GM21737 (cell line): ENCODE measurements at regions not wholly inside any gene's neighbourhood (a gene's known extent, or its start where the extent isn't known, plus 50 kb on each side); places are given as distances from the start of the nearest gene placed in this dataset.
"Not testable (repeated sequence)": the region's sequence is repeated elsewhere in the genome, so short reads cannot be mapped to it uniquely, and the experiment has no call there.

Experiments used
- ATAC-seq: cut with Tn5 transposase; IDR thresholded peaks from one replicate; pipeline ENCODE4 v1.9.1; 2021; ENCODE audit warnings: mild to moderate bottlenecking, moderate library complexity; ENCODE audit not compliant: unreplicated experiment

DNA sequence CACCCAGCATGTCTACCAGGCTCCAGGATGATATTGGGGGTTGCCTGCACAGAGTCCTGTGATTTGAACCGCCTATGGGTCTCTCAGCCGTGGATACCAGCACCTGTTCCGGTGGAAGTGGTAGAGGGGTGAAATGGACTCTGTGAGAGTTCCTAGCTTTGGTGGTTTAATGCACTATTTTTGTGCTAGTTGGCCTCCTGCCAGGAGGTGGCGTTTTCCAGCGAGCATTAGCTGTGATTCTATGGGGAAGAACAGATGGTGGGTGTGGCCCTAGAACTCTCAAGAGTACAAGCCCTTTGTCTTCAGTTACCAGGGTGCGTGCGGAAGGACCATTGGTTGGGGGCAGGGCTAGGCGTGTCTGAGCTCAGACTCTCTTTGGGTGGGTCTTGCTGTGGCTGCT, 316.9 kb upstream of the AMOT start:
- ATAC-seq, result no peak

DNA sequence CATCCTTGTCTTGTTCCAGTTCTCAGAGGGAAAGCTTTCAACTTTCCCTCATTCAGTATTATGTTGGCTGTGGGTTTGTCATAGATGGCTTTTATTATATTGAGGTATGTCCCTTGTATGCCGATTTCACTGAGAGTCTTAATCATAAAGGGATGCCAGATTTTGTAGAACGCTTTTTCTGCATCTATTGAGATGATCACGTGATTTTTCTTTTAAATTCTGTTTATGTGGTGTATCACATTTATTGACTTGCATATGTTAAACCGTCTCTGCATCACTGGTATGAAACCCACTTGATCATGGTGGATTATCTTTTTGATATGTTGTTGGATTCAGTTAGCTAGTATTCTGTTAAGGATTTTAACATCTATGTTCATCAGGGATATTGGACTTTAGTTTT, 313.7 kb upstream of the AMOT start:
- not testable (repeated sequence) for ATAC-seq

DNA sequence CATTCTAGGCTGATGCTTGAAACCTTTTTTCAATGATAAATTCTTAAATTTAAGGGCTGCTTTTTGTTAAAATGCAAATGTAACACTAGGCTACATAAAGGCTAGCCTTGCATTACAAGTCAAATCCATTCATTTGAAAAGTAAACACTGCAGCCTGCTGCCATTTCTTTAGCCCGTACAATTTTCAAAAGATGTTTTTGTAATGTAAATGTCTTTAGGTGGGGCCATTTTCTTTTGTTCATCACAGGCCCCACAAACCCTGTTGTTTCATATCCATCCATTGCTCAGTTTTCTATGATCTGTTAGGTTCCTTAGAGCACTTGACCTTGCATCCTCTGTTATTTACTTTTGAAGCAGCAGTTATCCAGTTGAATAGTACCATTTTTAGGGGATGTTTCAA, 296.2 kb upstream of the AMOT start:
- no peak for ATAC-seq

DNA sequence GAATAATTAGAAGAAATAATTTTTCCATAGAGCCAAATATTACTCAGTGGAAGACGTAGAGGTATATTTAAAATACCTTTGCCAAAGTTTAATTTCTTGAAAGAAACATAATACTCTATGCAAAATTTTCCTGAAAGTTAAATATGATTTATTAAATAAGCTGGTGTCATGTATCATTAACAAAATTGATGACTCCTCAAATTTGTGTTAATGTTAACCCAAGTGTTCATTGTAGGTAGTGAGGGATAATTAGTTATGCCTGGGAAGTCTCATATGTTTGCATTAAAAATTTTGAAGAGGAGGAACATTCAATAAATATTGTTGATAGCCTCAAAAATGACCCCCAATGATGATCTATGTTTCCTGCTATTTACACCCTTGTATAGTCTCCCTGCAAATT, 292.7 kb upstream of the AMOT start:
- ATAC-seq, result no peak

DNA sequence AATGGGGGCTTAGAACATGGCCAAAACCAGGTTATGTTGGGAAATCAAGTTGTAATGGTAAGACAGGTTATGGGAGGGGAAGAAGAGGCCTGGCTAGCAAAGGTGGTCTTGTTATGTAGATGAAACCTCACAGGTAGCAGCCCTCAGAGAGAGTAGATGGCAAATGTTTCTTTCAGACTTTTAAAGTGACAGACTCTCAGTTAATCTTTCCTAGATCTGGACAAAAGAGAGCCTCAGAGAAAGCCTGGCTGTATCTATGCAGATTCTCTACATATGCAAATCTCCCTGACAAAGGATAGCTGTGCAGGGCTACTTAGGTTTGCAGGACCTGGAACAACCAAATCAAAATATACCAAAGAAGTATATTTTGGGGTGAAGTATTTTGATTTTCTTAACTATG, 284.1 kb upstream of the AMOT start:
- no peak for ATAC-seq

DNA sequence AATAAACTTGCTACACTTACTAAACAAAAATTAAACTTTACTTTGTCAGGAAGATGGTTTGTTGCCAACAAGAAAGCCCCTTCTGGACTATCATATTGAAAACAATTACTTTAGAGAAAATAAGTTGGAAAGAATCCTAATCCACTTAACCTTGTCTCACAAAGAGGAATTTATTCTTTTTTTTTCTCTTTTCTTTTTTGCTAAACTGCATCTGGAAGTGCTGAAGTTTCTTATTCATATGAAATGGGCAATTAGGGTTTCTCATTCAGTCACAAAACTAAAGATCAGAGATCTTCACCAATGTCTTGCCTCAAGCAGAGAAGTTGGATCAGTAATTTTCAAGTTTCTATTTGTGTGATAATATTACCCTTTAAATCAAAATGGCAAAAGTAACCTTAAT, 234.9 kb upstream of the AMOT start:
- no peak for ATAC-seq

DNA sequence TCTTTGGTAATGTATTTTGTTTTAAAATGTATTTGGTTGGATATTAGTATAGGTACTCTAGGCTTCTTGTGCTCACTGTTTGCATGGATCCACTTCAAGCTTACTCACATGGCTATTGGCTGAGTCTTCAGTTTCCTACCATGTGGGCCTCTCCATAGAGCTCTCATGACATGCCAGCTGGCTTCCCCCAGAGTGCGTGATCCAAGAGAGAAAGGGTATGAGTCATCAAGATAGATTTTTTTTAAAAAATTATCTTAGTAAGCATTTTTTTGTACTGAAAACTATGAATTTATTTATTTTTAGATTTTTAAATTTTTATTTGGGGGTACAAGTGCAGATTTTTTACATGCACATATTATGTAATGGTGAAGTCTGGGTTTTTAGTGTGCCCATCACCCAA, 219.1 kb upstream of the AMOT start:
- no peak for ATAC-seq

DNA sequence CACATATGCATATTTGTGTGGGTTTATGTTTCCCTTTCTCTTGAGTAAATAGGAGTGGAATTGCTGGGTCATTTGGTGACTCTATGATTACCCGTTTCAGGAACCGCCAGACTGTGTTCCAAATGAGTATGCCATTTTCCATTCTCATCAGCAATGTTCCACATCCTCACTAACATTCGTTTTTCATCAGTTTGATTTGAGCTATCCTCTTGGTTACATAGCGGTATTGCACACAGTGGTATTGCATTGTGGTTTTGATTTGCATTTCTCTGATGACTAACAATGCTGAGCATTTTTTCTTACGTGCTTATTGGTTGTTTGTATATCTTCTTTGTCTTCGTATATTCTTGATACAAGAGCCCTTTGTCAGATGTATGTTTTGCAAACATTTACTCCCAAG, 218.0 kb upstream of the AMOT start:
- ATAC-seq, result no peak

DNA sequence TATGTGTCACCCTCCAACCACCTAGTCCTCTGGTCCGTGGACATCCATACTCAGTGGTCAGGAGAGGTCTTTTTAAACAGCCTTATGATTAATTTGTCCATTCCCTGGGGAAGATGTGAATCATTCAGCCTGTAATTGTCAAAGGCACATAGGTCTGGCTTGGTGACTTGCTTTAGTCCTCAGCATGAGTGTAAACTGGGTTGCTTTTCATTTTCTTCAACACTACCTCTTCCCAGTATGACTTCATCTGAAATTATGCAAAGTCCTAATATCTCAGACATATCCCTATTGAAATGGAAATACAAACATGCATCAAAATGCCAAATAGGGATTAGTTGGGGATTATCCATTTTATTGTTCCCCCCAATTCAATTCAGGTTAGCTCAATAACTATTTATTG, 208.3 kb upstream of the AMOT start:
- ATAC-seq, result no peak

DNA sequence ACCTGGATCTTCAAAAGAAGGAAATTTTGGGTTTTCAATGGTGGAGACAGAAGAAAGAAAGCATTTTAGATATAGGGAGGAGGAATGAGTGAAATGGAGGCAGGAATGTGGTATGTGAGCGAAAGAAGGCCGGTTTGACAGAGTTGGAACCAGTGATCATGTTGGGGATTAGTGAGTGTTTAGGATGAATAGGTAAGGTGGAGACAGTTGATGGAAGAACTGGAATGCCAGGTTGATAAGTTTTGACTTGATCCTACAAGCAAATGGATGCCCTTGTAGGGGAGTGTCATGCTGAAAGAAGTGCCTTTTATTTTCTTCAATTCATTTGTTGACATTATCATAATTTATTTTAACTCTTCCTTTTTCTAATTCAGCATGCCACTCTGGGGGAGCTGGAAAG, 207.8 kb upstream of the AMOT start:
- ATAC-seq, result no peak

DNA sequence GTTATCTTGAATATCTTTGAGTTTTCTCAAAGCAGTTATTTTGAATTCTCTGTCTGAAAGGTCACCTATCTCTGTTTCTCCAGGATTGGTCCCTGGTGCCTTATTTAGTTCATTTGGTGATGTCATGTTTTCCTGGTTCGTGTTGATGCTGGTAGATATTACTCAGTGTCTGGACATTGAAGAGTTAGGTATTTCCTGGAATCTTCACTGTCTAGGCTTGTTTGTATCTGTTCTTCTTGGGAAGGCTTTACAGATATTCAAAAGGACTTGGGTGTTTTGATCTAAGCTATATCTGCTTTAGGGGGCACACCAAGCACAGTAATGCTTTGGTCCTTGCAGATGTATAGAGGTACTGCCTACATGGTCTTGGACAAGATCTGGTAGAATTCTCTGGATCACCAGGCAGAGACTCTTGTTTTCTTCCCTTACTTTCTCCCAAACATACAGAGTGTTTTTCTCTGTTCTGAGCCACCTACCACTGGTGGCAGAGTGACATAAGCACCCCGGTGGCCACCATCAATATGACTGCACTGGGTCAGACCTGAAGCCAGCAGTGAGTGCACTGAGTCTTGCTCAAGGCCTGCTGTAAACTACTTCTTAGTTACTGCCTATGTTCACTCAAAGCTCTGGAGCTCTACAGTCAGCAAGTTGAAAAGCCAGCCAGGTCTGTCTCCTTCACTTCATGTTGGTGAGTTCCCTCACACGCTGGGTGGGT, 193.5 kb upstream of the AMOT start:
- no peak for ATAC-seq

DNA sequence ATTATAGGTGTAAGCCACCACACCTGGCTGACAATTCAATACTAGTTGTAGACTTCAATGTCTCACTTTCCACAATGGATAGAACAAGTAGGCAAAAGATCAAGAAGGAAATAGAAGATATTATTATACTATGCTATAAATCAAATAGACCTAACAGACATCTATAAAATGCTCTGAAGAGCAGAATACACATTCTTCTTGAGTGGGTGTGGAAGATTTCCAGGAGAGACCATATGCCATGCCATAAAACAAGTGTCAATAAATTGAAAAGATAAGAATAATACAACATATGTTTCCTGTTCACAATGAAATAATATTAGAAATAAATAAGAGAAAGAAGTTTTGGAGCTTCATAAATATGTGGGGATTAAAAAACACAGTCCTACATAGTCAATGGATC, 179.3 kb upstream of the AMOT start:
- no peak for ATAC-seq

DNA sequence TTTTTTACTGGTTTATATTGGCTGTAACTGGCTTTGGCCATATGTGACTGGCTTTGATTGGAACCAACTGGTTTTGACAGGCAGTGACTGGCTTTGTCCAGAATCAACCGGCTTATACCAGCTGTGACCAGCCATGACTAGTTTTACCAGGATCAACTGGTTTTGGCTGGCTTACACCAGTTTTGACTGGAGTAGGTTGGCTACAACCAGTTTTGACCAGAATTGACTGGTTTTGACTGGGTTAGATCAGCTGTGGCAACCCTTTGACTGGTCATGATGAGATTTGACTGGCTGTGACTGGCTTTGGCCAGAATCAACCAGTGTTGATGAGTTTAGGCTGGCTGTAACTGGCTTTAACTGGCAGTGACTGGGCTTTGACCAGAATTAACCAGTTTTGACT, 169.2 kb upstream of the AMOT start:
- ATAC-seq, result no peak

DNA sequence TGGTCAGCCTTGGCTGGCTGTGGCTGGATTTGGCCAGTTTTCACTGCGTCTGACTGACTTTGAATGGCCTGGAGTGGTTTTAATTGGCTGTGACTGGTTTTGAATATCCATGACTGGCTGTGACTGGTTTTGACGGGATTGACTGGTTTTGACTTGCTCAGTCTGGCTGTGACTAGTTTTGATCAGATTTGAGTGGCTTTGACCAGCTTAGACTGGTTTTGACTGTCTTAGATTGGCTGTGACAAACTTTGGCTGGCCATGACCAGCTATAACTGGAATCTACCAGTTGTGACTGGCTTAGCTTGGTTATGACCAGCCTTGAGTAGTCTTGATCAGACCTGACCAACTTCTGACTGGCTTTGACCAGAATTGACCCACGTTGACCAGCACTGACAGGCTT, 168.4 kb upstream of the AMOT start:
- ATAC-seq, result no peak

DNA sequence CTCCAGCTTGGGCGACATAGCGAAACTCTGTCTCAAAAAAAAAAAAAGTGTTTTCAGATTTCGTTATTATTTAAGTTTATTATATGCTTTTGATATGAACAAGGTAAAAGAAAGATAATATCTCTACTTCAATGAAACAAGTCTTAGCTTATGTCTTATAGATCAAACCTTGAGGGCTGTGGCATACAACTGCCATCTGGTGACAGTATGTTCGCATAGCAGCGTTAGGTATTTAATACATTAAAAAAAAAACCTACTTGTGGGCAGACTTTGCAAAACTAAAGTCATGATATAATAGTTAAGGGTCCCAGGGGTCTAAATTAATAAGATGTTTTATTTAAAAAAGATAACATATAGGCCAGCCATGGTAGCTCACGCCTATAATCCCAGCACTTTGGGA, 161.2 kb upstream of the AMOT start:
- no peak for ATAC-seq

DNA sequence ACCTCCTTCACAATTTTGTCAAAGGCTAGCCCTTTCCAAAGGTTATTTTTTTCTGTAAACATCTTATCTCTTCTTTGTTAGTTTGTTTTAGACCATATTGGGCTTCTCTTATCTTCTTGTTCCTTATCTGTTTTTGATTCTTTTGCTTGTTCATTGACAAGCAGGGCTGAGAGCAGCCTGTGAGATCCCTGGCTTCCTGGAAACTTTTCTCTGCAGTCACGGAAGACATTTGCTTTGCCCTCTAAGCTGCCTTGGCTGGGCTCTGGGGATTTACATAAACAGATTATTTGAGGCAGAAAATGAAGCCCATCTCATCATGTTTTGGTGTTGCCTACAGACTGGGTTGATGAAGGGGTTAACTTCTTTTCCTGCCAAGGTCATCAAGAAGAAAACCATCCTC, 157.4 kb upstream of the AMOT start:
- no peak for ATAC-seq

DNA sequence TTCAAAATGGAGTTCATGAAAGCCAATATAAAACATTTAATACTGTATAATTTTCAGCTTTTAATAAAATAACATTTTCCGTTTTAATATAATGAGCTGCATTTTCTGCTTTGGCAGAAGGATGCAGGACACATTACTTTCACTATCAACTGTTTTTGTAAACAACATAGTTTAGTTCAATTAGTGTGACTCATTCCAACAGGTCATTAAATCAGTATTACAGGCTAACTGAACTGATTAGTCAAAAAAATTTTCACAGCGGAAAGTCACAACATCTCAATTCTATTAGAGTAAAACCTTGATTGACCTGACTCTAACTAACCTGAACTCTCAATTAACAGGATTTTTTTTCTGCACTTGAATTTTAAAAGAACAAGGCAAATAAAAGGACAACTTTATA, 151.2 kb upstream of the AMOT start:
- ATAC-seq, result no peak

DNA sequence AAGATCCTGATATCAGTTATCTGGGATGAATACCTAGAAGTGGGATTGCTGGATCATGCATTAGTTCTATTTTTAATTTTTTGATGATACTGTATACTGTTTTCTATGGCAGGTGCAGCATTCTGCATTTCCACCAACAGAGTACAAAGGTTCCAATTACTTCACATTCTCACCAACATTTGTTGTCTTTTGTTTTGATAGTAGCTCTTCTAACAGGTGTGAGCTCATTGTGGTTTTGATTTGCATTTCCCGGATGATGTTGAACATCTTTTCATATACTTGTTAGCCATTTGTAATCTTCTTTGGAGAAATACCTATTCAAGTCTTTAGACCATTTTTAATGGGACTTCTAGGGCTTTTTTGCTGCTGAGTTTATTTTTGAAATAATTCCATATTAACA, 139.2 kb upstream of the AMOT start:
- ATAC-seq, result no peak

DNA sequence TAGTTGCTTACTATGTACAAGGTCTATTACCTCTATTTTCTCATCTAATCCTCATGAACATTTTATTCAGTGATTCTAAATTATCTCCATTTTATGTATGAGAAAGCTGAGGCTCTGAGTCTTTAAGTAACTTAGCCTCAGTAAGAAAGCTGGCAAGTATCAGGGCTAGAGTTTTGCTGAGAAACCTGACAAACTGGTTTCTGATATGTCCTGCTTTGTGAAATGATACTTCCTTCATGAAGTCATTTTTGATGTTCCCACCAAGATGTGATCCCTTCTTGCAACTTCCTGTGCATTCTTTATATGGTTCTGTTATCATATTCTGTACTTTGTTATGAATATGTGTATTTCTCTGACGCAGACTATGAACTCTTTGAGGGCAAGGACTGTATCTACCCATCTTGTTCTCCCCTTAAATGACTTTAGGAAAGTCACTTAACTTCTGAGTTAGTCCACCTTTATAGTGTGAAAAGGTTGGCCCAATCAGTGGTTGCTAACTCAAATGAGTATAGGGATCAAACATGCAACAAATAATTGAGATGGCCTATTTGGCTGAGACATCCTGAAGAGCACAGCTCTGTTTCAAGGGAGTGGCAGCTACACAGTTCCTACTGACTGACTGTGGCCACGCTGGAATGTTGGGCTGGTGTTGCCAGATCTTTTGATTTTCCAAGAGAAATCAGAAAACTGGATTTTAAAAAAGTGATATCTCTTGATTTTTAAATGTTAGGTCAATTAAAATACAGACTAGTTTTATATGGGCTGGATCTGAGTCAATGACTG, 127.9 kb upstream of the AMOT start:
- no peak for ATAC-seq

DNA sequence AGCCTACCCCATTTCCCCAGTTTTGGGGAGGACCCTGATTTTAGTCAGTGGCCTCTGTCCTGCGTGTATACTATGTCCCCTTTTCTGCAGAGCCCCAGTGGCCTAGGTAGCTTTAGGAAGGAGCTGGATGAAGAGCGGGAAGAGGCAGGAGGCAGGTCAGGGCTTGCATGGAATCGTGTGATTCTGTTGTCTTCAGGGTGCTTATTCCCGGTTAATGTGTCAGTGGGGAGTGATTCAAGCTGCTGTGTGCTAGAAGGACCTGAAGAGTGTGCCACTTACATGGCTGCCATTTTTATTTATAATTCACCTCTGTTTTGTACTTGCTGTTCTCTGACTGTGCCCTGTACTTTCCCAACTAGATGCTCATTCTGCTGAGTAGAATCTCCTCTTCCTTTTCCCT, 127.3 kb upstream of the AMOT start:
- ATAC-seq, result no peak

DNA sequence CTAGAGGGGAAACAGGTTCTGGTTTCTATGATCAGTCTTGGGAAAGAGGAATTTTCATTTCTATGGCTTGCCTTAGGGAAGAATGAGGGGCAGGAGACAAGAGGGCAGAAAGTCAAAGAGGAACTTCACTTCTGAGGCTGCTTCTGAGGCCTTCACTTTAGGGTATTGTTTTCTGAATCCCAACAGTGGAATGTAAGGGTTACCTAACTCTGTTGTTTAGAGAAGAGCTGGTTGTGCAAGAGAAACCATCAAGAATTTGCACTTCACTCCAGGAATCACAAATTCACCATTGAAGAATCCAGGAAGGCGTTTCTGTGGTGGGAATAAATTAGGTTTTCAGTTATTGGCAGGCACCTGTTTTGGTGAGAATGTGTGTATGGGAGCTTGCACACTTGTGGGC, 126.7 kb upstream of the AMOT start:
- no peak for ATAC-seq

DNA sequence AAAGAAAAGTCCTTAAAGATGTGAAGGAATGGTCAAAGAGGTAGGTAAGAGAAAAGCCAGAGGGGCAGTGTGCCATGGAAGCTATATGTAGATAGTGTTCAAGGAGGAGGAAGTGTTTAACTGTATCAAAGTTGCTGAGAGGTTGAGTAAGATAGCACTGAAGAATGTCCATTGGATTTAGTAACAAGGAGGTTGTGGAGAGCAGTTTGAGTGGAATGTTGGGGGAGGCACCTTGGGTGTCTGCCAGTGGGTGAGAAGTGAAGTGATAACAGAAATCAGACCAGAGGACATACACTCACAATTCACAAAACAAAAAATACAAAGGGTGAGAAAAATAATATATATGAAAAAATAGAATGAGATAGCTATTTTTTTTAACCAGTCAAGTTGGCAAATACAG, 121.3 kb upstream of the AMOT start:
- no peak for ATAC-seq
